H1 (cell line): ENCODE measurements at regions not wholly inside any gene's neighbourhood (a gene's known extent, or its start where the extent isn't known, plus 50 kb on each side); places are given as distances from the start of the nearest gene placed in this dataset.

Source experiments
- CTCF ChIA-PET: fragments of 300-600 bp; sonication (Branson Sonifier 250); formaldehyde crosslinking; loops from one replicate; lab custom pipeline; 2021; ENCODE audit not compliant: partially characterized antibody; lab: Charles Lee
- POLR2A ChIA-PET: fragments of 300-600 bp; sonication (Branson Sonifier 250); formaldehyde crosslinking; loops from one replicate; lab custom pipeline; 2021; ENCODE audit warnings: inconsistent platforms; ENCODE audit not compliant: partially characterized antibody; lab: Charles Lee
- DNase-seq, 2 experiments: peaks; one replicate each; pipeline versions ENCODE4 v3.0.0 to v3.0.0-alpha.2; 2010 to 2022; ENCODE audit warnings: low spot score in 2 of 2, low read depth in 1 of 2, mixed read lengths in 1 of 2
- FAIRE-seq: peaks from 2 replicates; lab custom pipeline; 2011; peaks lifted over from hg19 to GRCh38; lab: Jason Lieb, UNC
- H2AFZ ChIP-seq: 2 replicates; pipeline ENCODE4 v1.8.1; 2012; ENCODE audit warnings: low read length, inconsistent platforms
- H2AK5ac ChIP-seq: 2 replicates; pipeline ENCODE4 v1.6.1; 2013; ENCODE audit warnings: low read depth, low read length
- H2BK120ac ChIP-seq: replicated peaks from 2 replicates; pipeline ENCODE3; 2013; ENCODE audit warnings: low read depth, low read length, inconsistent platforms
- H2BK12ac ChIP-seq: 2 replicates; pipeline ENCODE4 v1.6.1; 2013; ENCODE audit warnings: low read depth, low read length
- H2BK15ac ChIP-seq: 2 replicates; pipeline ENCODE4 v1.6.1; 2013; ENCODE audit warnings: low read length
- H2BK20ac ChIP-seq: 2 replicates; pipeline ENCODE4 v1.6.1; 2013; ENCODE audit warnings: low read length
- H2BK5ac ChIP-seq: 2 replicates; pipeline ENCODE4 v1.6.1; 2013; ENCODE audit warnings: low read depth, low read length
- H3K14ac ChIP-seq: 2 replicates; pipeline ENCODE4 v1.6.1; 2013; ENCODE audit warnings: inconsistent platforms; ENCODE audit not compliant: insufficient read length
- H3K18ac ChIP-seq: 2 replicates; pipeline ENCODE4 v1.6.1; 2013; ENCODE audit warnings: low read length; ENCODE audit errors: extremely low read depth
- H3K23ac ChIP-seq: 2 replicates; pipeline ENCODE4 v1.6.1; 2013; ENCODE audit warnings: inconsistent platforms; ENCODE audit not compliant: insufficient read length
- H3K23me2 ChIP-seq: 2 replicates; pipeline ENCODE4 v1.6.1; 2013; ENCODE audit warnings: low read depth, low read length
- H3K27ac ChIP-seq: 2 replicates; pipeline ENCODE4 v1.6.1; 2011; ENCODE audit warnings: low read depth, low read length, inconsistent platforms
- H3K27me3 ChIP-seq, 4 experiments: replicated peaks in 1 of 4; 1 replicate in 1 of 4; 2 replicates in 3 of 4; pipeline versions ENCODE4 v1.6.1 to v1.8.1; 2011 to 2013; ENCODE audit warnings: low read length in 3 of 4, mild to moderate bottlenecking in 3 of 4, inconsistent platforms in 2 of 4, mixed read lengths in 2 of 4, moderate library complexity in 1 of 4; ENCODE audit not compliant: control insufficient read depth in 3 of 4, insufficient read depth in 3 of 4; ENCODE audit errors: extremely low read depth in 1 of 4
- H3K36me3 ChIP-seq, 4 experiments: 2 replicates each; pipeline versions ENCODE4 v1.6.1 to v1.8.1; 2011 to 2013; ENCODE audit warnings: mild to moderate bottlenecking in 4 of 4, low read length in 3 of 4, moderate library complexity in 2 of 4, control low read depth in 1 of 4, inconsistent platforms in 1 of 4; ENCODE audit not compliant: insufficient read depth in 4 of 4, control insufficient read depth in 2 of 4
- H3K4ac ChIP-seq: replicated peaks from 2 replicates; pipeline ENCODE3; 2013; ENCODE audit warnings: low read length, low read depth, mixed read lengths, inconsistent platforms; ENCODE audit not compliant: insufficient read length
- H3K4me1 ChIP-seq, 4 experiments: replicated peaks in 1 of 4; 1 replicate in 1 of 4; 2 replicates in 3 of 4; pipeline versions ENCODE4 v1.6.1 to v1.8.1; 2011 to 2013; ENCODE audit warnings: low read length in 3 of 4, inconsistent platforms in 2 of 4, mixed read lengths in 1 of 4; ENCODE audit not compliant: insufficient read depth in 4 of 4, control insufficient read depth in 3 of 4
- H3K4me2 ChIP-seq, 2 experiments: 2 replicates each; pipeline versions ENCODE4 v1.6.1 to v1.8.1; 2011 to 2013; ENCODE audit warnings: low read depth in 2 of 2, low read length in 2 of 2, control low read depth in 1 of 2, inconsistent platforms in 1 of 2, mild to moderate bottlenecking in 1 of 2; ENCODE audit not compliant: insufficient read depth in 1 of 2
- H3K4me3 ChIP-seq, 4 experiments: fragments of 200-600, 300-600 bp in 1 of 4; sonication (generic), shearing (Covaris generic), sonication (Bioruptor Twin) in 1 of 4; 2 replicates each; pipeline versions ENCODE4 v1.5.1 to v1.8.1; 2011 to 2016; ENCODE audit warnings: low read length in 4 of 4, low read depth in 3 of 4, control low read depth in 2 of 4, inconsistent platforms in 2 of 4, mild to moderate bottlenecking in 2 of 4, mixed read lengths in 1 of 4, moderate library complexity in 1 of 4; ENCODE audit not compliant: insufficient read depth in 2 of 4; ENCODE audit errors: extremely low read depth in 1 of 4
- H3K56ac ChIP-seq: replicated peaks from 2 replicates; pipeline ENCODE3; 2013; ENCODE audit warnings: low read depth, mild to moderate bottlenecking, mixed read lengths, low read length, inconsistent platforms; ENCODE audit not compliant: insufficient read length
- H3K79me1 ChIP-seq: 2 replicates; pipeline ENCODE4 v1.6.1; 2013; ENCODE audit warnings: low read depth, low read length, control low read depth
- H3K79me2 ChIP-seq, 2 experiments: 2 replicates each; pipeline versions ENCODE4 v1.6.1 to v1.8.1; 2012 to 2013; ENCODE audit warnings: low read length in 2 of 2, mild to moderate bottlenecking in 2 of 2, inconsistent platforms in 1 of 2; ENCODE audit not compliant: insufficient read depth in 2 of 2, control insufficient read depth in 1 of 2
- H3K9ac ChIP-seq, 4 experiments: replicated peaks in 1 of 4; 1 replicate in 1 of 4; 2 replicates in 3 of 4; pipeline versions ENCODE4 v1.6.1 to v1.8.1; 2011 to 2013; ENCODE audit warnings: low read depth in 3 of 4, low read length in 3 of 4, control low read depth in 2 of 4, mild to moderate bottlenecking in 2 of 4, moderate library complexity in 2 of 4, inconsistent platforms in 1 of 4; ENCODE audit errors: extremely low read depth in 1 of 4
- H3K9me3 ChIP-seq, 2 experiments: 2 replicates each; pipeline versions ENCODE4 v1.6.1 to v1.8.1; 2012 to 2013; ENCODE audit warnings: mild to moderate bottlenecking in 2 of 2, moderate library complexity in 2 of 2, control low read depth in 1 of 2, inconsistent platforms in 1 of 2, low read depth in 1 of 2, low read length in 1 of 2, mixed read lengths in 1 of 2; ENCODE audit not compliant: insufficient read depth in 2 of 2
- H4K20me1 ChIP-seq, 2 experiments: replicated peaks in 1 of 2; 2 replicates each; pipeline versions ENCODE3 to v1.8.1; 2011 to 2013; ENCODE audit warnings: inconsistent platforms in 2 of 2, low read length in 2 of 2, mild to moderate bottlenecking in 1 of 2; ENCODE audit not compliant: insufficient read depth in 2 of 2, control insufficient read depth in 1 of 2
- H4K5ac ChIP-seq: 2 replicates; pipeline ENCODE4 v1.6.1; 2013; ENCODE audit warnings: low read length, low read depth, mixed read lengths, inconsistent platforms; ENCODE audit not compliant: insufficient read length
- H4K8ac ChIP-seq: 2 replicates; pipeline ENCODE4 v1.8.0; 2013; ENCODE audit warnings: mild to moderate bottlenecking, moderate library complexity, low read length, inconsistent platforms; ENCODE audit not compliant: insufficient read depth; ENCODE audit errors: extremely low read depth
- H4K91ac ChIP-seq: replicated peaks from 2 replicates; pipeline ENCODE3; 2013; ENCODE audit warnings: low read length, mixed read lengths, inconsistent platforms; ENCODE audit not compliant: insufficient read length
- BACH1 ChIP-seq: IDR thresholded peaks from 2 replicates; pipeline ENCODE4 v1.6.1; 2012; ENCODE audit warnings: low read length, improper control_type of control experiment
- CTCF ChIP-seq, 3 experiments: IDR thresholded peaks; 1 replicate in 2 of 3; 2 replicates in 1 of 3; pipeline versions ENCODE4 v1.5.1 to v1.6.1; 2011; ENCODE audit warnings: low read length in 3 of 3, mild to moderate bottlenecking in 3 of 3, inconsistent platforms in 2 of 3, low read depth in 1 of 3, moderate library complexity in 1 of 3; ENCODE audit not compliant: insufficient read depth in 1 of 3; ENCODE audit errors: control extremely low read depth in 1 of 3
- EGR1 ChIP-seq: IDR thresholded peaks from 2 replicates; pipeline ENCODE4 v1.6.1; 2011; ENCODE audit warnings: low read depth, low read length, borderline replicate concordance
- EZH2 ChIP-seq: fragments of 200-600 bp; sonication (generic); IDR thresholded peaks from 2 replicates; pipeline ENCODE4 v1.7.1; 2012; ENCODE audit warnings: low read depth, mild to moderate bottlenecking, moderate library complexity, low read length, inconsistent platforms; ENCODE audit not compliant: severe bottlenecking
- HDAC2 ChIP-seq, 2 experiments: fragments of 300-600 bp in 1 of 2; sonication (generic) in 1 of 2; IDR thresholded peaks; 2 replicates each; pipeline ENCODE4 v1.6.1; 2011 to 2012; ENCODE audit warnings: low read depth in 2 of 2, low read length in 2 of 2, mild to moderate bottlenecking in 2 of 2, moderate library complexity in 2 of 2, borderline replicate concordance in 1 of 2, inconsistent platforms in 1 of 2
- MAX ChIP-seq: IDR thresholded peaks from 2 replicates; pipeline ENCODE4 v1.6.1; 2012; ENCODE audit warnings: inconsistent platforms
- NANOG ChIP-seq: IDR thresholded peaks from 2 replicates; pipeline ENCODE4 v1.6.1; 2011; ENCODE audit warnings: low read length, low read depth, mild to moderate bottlenecking, inconsistent platforms; ENCODE audit not compliant: insufficient read depth, poor library complexity, severe bottlenecking
- RBBP5 ChIP-seq: IDR thresholded peaks from 2 replicates; pipeline ENCODE4 v1.7.1; 2012; ENCODE audit warnings: low read depth, mild to moderate bottlenecking, inconsistent platforms, low read length, moderate library complexity, borderline replicate concordance
- RFX5 ChIP-seq: IDR thresholded peaks from 2 replicates; pipeline ENCODE4 v1.6.1; 2011; ENCODE audit warnings: low read depth, low read length, improper control_type of control experiment, borderline replicate concordance
- TAF7 ChIP-seq: optimal IDR thresholded peaks from 2 replicates; pipeline ENCODE3; 2011; ENCODE audit warnings: low read depth, mild to moderate bottlenecking, inconsistent platforms, low read length, moderate library complexity, borderline replicate concordance
- TCF12 ChIP-seq: IDR thresholded peaks from 2 replicates; pipeline ENCODE4 v1.6.1; 2011; ENCODE audit warnings: low read depth, mild to moderate bottlenecking, low read length
- WGBS, 2 experiments: shearing (Covaris generic) in 1 of 2; methylation state at CpG; one replicate each; pipeline versions ENCODE4 v1.1.6 to v1.1.7; 2013 to 2015; ENCODE audit warnings: low lambda C conversion rate in 2 of 2, mixed read lengths in 2 of 2, inconsistent platforms in 1 of 2, low coverage in 1 of 2, missing lambda C conversion rate in 1 of 2; ENCODE audit not compliant: insufficient replicate concordance in 2 of 2, insufficient coverage in 1 of 2, insufficient read length in 1 of 2; ENCODE audit errors: extremely low coverage in 1 of 2, missing lambda C conversion rate in 1 of 2; 5-methylcytosine and 5-hydroxymethylcytosine counted together

- H3K79me1 ChIP-seq = no peaks in the 10 kb centered on the region
- no peak overlapping the region for H2BK12ac ChIP-seq
- H3K23me2 ChIP-seq = no peaks in the 10 kb centered on the region
- H3K4ac ChIP-seq = no peak overlapping the region
- H4K91ac ChIP-seq = no peak overlapping the region
- no peak overlapping the region for H3K56ac ChIP-seq
- no peak overlapping the region for H4K8ac ChIP-seq
- no peak overlapping the region for H4K5ac ChIP-seq
- no peaks in the 10 kb centered on the region for H3K36me3 ChIP-seq
- H3K9me3 ChIP-seq = no peaks in the 10 kb centered on the region; a peak in 1 of 4 replicates
- H3K23ac ChIP-seq = no peak overlapping the region
- no peak overlapping the region for H3K9ac ChIP-seq
- POLR2A ChIA-PET = no interaction called here
- no peak overlapping the region for H3K14ac ChIP-seq
- H2BK5ac ChIP-seq = no peak overlapping the region
- H3K4me2 ChIP-seq = no peak overlapping the region
- H3K27me3 ChIP-seq = no peaks in the 10 kb centered on the region
- H4K20me1 ChIP-seq = no peaks in the 10 kb centered on the region
- CTCF ChIA-PET = no interaction called here
- FAIRE-seq (no peak), DNase-seq (no peak)
- H2BK15ac ChIP-seq = no peak overlapping the region
- H2AK5ac ChIP-seq = no peak overlapping the region
- H2AFZ ChIP-seq = no peak overlapping the region
- no peaks in the 10 kb centered on the region for H3K79me2 ChIP-seq
- WGBS, 2 experiments = 85% methylated on average over 1 of the region's 1 CpG; no CpG with 5 or more reads in 1 of the 2 experiments
- 0 out of 7 replicates have a peak, but pooled peaks cover 0 to 2% (median 0%) of the 10 kb centered on the region in 4 experiments for H3K4me1 ChIP-seq
- H2BK20ac ChIP-seq = no peak overlapping the region
- no peak overlapping the region for H2BK120ac ChIP-seq
- H3K4me3 ChIP-seq = no peak overlapping the region
- no peak overlapping the region for H3K18ac ChIP-seq
- no peak overlapping the region for H3K27ac ChIP-seq
- TF ChIP-seq RBBP5 = no peak
- TF ChIP-seq MAX = no peak
- no peak for TF ChIP-seq CTCF (IDR thresholded peaks at IDR 0.05; ENCODE audit: control extremely low read depth in 1 of 3, insufficient read depth in 1 of 3, low read depth in 1 of 3, low read length in 3 of 3)
- TF ChIP-seq RFX5 = no peak
- no peak for TF ChIP-seq TAF7
- TF ChIP-seq BACH1 = no peak
- no peak for TF ChIP-seq EZH2
- no peak for TF ChIP-seq NANOG
- TF ChIP-seq TCF12 = no peak
- TF ChIP-seq HDAC2 (IDR thresholded peaks at IDR 0.05; ENCODE audit: borderline replicate concordance in 1 of 2, low read depth in 2 of 2, low read length in 2 of 2) = no peak
- no peak for TF ChIP-seq EGR1
These were observed 53.4 kb downstream of the RGS2 start for GRCh38 chr1:192862271-192862670.
